ENCODE measurements at regions not wholly inside any gene's neighbourhood (a gene's known extent, or its start where the extent isn't known, plus 50 kb on each side); places are given as distances from the start of the nearest gene placed in this dataset.

- no peak for TF ChIP-seq CTCF (IDR thresholded peaks at IDR 0.05)
These were observed 143.4 kb upstream of the KLF14 start for GRCh38 chr7:130877236-130877990.

- TF ChIP-seq CTCF (IDR thresholded peaks at IDR 0.05), result no peak
These were observed 143.9 kb upstream of the KLF14 start for GRCh38 chr7:130877991-130878305.

- TF ChIP-seq CTCF (IDR thresholded peaks at IDR 0.05), result no peak
These were observed 144.8 kb upstream of the KLF14 start for GRCh38 chr7:130878785-130879184.

GRCh38 chr7:130879191-130879590 is 145.2 kb upstream of the KLF14 start:
- no peak for TF ChIP-seq CTCF (IDR thresholded peaks at IDR 0.05)

- TF ChIP-seq CTCF (IDR thresholded peaks at IDR 0.05), result no peak
These were observed 146.7 kb upstream of the KLF14 start for GRCh38 chr7:130880668-130881067.

GRCh38 chr7:130881091-130881798 is 147.2 kb upstream of the KLF14 start:
- no peak for TF ChIP-seq CTCF (IDR thresholded peaks at IDR 0.05)

- TF ChIP-seq CTCF (IDR thresholded peaks at IDR 0.05), result no peak
These were observed 147.8 kb upstream of the KLF14 start for GRCh38 chr7:130881799-130882141.

Data from LNCAP (cell line).